ENCODE measurements at regions not wholly inside any gene's neighbourhood (a gene's known extent, or its start where the extent isn't known, plus 50 kb on each side); places are given as distances from the start of the nearest gene placed in this dataset.

DNA sequence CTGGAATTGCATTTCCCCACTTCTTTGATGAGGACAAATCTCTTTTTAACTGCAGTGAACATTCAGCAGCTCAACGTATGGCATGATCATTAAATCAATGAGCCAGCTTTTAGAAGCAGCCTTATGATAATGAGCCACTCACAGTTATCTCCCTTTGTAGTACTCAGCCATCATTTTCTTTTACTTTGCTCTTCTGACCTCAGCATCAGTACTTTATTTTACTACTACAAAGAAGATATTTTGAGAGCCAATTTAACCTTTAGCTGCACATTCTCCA lies 250.0 kb upstream of the CLEC14A start:
- no peak for DNase-seq
- no peaks in the 10 kb centered on the region for H3K4me1 ChIP-seq (ENCODE audit: control insufficient read depth, insufficient read depth, low read length)
- no peak overlapping the region for H3K4me3 ChIP-seq (ENCODE audit: low read length)
- 33% methylated on average over 1 of the region's 1 CpG for WGBS (ENCODE audit: insufficient coverage)
- H3K27ac ChIP-seq (ENCODE audit: low read length): no peak overlapping the region
- H3K27me3 ChIP-seq (ENCODE audit: control insufficient read depth, insufficient read depth, low read length): no peaks in the 10 kb centered on the region
- no peaks in the 10 kb centered on the region for H3K36me3 ChIP-seq (ENCODE audit: control insufficient read depth, insufficient read depth, low read length)
- H3K9me3 ChIP-seq (replicated peaks; ENCODE audit: control insufficient read depth, low read depth, low read length): no peaks in the 10 kb centered on the region

DNA sequence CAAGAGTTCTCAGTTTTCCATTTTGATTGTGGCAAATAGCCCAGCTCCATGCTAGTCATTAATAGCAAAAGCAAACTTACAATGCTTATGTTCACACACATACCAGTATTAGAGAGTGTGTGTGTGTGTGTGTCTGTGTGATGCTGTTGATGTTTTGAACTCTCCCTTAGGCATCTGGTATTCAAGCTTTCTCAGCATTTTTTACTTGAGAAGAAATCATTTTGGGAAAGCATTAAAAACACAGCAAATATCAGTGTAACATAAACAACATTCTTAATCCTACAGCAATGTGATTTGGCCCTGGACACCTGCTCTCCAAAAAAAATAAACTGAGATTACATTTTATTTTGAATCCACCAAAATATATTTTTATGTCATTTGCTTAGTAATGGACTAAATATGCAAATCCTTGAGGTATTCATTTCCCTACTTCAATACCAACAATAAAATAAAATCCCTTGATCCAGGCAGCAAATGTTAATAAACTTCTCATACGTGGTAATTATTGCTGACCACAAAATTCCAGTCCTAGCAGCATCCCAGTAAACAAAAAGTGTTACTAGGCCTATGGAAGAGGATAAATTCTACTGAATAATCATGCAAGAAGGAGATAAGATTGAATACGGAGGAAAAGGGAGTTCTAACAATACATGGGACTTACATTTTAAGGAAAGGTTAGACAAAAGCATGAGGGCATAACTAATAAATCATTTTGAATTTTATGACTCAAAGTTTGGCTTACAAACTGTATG lies 249.5 kb upstream of the CLEC14A start:
- Histone ChIP-seq H3K4me1 (ENCODE audit: control insufficient read depth, insufficient read depth, low read length) (no peaks in the 10 kb centered on the region), H3K27ac (ENCODE audit: low read length) (no peak overlapping the region), H3K9me3 (replicated peaks; ENCODE audit: control insufficient read depth, low read depth, low read length) (no peaks in the 10 kb centered on the region), H3K27me3 (ENCODE audit: control insufficient read depth, insufficient read depth, low read length) (no peaks in the 10 kb centered on the region), H3K4me3 (ENCODE audit: low read length) (no peak overlapping the region), H3K36me3 (ENCODE audit: control insufficient read depth, insufficient read depth, low read length) (no peaks in the 10 kb centered on the region)
- WGBS (ENCODE audit: insufficient coverage): no CpG with 5 or more reads among the region's 2 CpGs
- DNase-seq: peak; percentile 8

DNA sequence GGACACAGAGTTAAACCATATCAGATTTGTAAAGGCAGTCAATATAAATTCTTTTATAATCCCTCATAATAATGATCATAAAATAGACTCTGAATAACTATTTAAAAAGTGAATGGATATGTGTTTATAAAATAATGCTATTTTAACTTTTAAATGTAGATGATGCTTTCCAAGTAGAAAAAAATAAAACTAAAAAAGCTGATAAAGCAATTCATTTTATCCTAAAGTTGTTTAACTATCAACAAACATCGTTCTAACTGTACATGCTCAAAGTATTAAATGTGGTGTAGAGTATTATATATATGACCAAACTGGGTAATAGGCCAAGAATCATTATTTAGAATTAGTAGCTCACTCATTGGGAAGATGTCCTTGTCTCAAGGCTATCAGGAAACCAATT lies 248.3 kb upstream of the CLEC14A start:
- Histone ChIP-seq H3K36me3 (ENCODE audit: control insufficient read depth, insufficient read depth, low read length) (no peaks in the 10 kb centered on the region), H3K4me3 (ENCODE audit: low read length) (no peak overlapping the region), H3K9me3 (replicated peaks; ENCODE audit: control insufficient read depth, low read depth, low read length) (no peaks in the 10 kb centered on the region), H3K27ac (ENCODE audit: low read length) (no peak overlapping the region), H3K27me3 (ENCODE audit: control insufficient read depth, insufficient read depth, low read length) (no peaks in the 10 kb centered on the region), H3K4me1 (ENCODE audit: control insufficient read depth, insufficient read depth, low read length) (no peaks in the 10 kb centered on the region)
- WGBS (ENCODE audit: insufficient coverage): no CpG with 5 or more reads among the region's 1 CpG
- DNase-seq: no peak

DNA sequence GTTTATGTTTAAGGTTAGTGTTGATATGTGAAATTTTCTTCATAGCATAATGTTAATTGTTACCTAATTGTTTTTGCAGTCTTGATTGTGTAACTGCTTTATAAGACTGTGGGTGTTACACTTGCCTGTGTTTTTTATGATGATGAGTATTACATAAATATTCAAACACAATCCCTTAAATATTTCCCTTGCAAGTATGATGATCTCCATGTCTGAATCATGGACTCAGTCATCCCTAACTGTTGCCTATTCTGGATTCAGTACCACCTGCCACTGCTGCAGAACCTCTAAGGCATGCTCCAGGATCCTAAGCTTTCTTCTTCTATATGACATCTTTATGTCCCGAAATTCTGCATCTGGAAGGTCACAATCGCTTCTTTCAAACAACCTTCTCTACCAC lies 246.3 kb upstream of the CLEC14A start:
- WGBS (ENCODE audit: insufficient coverage): no CpG with 5 or more reads among the region's 2 CpGs
- Histone ChIP-seq H3K4me1 (ENCODE audit: control insufficient read depth, insufficient read depth, low read length) (no peaks in the 10 kb centered on the region), H3K36me3 (ENCODE audit: control insufficient read depth, insufficient read depth, low read length) (no peaks in the 10 kb centered on the region), H3K9me3 (replicated peaks; ENCODE audit: control insufficient read depth, low read depth, low read length) (no peaks in the 10 kb centered on the region), H3K27me3 (ENCODE audit: control insufficient read depth, insufficient read depth, low read length) (no peaks in the 10 kb centered on the region), H3K4me3 (ENCODE audit: low read length) (no peak overlapping the region), H3K27ac (ENCODE audit: low read length) (no peak overlapping the region)
- no peak for DNase-seq

DNA sequence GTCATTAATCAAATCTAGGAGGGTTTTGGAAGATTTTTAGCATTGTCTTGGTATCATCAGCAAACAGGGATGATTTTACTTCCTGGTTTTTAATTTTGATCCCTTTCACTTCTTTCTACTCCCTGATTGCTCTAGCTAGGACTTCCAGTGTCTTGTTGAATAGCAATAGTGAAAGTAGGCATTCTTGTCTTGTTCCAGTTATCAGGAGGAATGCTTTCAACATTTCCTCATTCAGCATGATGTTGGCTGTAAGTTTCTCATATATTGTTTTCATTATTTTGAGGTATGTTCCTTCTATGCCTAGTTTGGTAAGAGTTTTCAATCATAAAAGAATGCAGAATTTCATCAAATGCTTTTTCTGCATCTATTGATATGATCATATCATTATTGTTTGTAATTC lies 244.2 kb upstream of the CLEC14A start:
- Histone ChIP-seq H3K4me1 (ENCODE audit: control insufficient read depth, insufficient read depth, low read length) (no peaks in the 10 kb centered on the region), H3K9me3 (replicated peaks; ENCODE audit: control insufficient read depth, low read depth, low read length) (no peaks in the 10 kb centered on the region), H3K4me3 (ENCODE audit: low read length) (no peak overlapping the region), H3K36me3 (ENCODE audit: control insufficient read depth, insufficient read depth, low read length) (no peaks in the 10 kb centered on the region), H3K27ac (ENCODE audit: low read length) (no peak overlapping the region), H3K27me3 (ENCODE audit: control insufficient read depth, insufficient read depth, low read length) (no peaks in the 10 kb centered on the region)
- no peak for DNase-seq

DNA sequence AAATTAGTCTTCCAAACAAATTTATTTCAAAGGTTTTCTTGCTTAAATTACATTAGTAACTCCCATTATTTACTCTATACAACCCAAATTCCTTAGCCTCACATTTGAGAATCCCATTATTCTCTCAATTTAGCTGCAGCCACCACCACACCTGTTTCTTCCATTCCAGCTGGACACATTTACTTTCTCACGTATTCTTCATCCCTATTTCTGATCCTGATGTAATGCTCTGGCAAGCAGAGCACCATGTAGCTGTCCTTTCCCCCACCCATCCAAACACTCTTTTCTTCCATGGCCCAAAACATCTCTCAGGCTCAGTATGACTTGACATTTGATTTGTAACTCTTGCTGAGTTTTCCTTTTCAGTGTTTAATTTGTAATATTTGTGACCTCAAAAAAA lies 240.2 kb upstream of the CLEC14A start:
- Histone ChIP-seq H3K4me1 (ENCODE audit: control insufficient read depth, insufficient read depth, low read length) (no peaks in the 10 kb centered on the region), H3K27ac (ENCODE audit: low read length) (no peak overlapping the region), H3K9me3 (replicated peaks; ENCODE audit: control insufficient read depth, low read depth, low read length) (peaks cover 2% of the 10 kb centered on the region), H3K36me3 (ENCODE audit: control insufficient read depth, insufficient read depth, low read length) (no peaks in the 10 kb centered on the region), H3K4me3 (ENCODE audit: low read length) (no peak overlapping the region), H3K27me3 (ENCODE audit: control insufficient read depth, insufficient read depth, low read length) (no peaks in the 10 kb centered on the region)
- 27% methylated on average over 1 of the region's 1 CpG for WGBS (ENCODE audit: insufficient coverage)
- peak; percentile 64 for DNase-seq

DNA sequence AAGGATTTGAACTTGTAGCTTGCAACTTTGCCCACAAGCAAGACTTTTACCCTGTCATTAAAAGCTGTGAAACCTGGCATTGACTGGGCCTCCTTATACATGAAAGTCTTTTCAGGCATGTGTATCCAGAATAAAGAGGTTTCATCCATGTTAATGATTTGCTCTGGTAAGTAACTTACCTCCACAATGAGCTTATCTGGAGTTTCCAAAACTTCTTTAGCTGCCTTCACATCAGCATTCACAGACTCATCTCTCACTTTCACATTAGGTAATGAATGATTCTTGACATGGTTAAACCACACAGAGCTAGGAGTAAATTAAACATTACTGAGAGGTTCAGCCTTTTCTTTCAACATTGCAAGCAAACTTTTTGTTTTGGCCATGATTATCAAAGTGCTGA lies 234.4 kb upstream of the CLEC14A start:
- no peak for DNase-seq
- no peak overlapping the region for H3K4me3 ChIP-seq (ENCODE audit: low read length)

DNA sequence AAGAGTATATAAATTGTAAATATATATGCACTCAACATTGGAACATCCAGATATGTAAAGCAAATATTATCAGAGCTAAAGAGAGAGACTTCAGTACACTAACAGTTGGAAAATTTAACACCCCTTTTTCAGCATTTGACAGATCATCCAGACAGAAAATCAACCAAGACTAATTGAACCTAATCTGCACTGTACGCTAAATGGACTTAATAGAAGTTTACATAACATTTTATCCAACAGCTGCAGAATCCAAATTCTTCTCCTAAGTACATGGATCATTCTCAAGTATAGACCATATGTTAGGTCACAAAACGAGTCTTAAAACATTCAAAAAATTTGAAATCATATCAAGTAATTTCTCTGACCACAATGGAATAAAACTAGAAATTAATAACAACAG lies 229.1 kb upstream of the CLEC14A start:
- DNase-seq: peak; percentile 21

More for the DNA sequence above, 234.4 kb upstream of the CLEC14A start:
- Histone ChIP-seq H3K9me3 (replicated peaks; ENCODE audit: control insufficient read depth, low read depth, low read length) (peaks cover 2% of the 10 kb centered on the region), H3K36me3 (ENCODE audit: control insufficient read depth, insufficient read depth, low read length) (no peaks in the 10 kb centered on the region), H3K4me1 (ENCODE audit: control insufficient read depth, insufficient read depth, low read length) (no peaks in the 10 kb centered on the region), H3K27me3 (ENCODE audit: control insufficient read depth, insufficient read depth, low read length) (no peaks in the 10 kb centered on the region), H3K27ac (ENCODE audit: low read length) (no peak overlapping the region)

DNA sequence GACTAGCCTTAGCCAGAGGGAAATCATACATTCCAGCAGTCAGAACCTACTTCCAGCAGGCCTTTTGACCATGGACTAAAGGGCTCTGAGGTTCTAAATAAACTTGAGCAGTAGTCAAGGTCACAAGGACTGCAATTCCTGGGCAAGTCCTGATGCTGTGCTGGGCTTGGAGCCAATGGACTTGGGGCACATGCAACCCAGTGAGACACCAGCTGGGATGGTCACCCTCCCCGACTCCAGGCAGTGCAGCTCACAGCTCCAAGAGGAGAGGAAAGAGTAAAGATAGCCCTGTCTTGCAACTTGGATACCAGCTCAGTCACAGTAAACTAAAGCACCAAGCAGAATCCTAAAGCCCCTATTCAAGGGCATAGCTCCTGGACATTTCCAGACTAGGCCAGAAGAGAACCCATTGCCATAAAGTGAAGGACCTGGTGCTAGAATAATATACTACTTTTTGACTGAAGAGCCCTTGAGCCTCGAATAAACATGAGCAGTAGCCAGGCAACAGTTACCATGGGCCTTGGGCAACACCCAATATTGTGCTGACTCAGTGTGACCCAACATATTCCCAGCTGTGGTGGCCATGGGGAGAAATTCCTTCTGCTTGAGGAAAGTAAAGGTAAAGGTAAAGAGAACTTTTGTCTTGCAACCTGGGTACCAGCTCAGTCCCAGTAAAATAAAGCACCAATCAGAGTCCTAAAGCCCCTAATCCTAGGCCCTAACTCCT lies 226.2 kb upstream of the CLEC14A start:
- Histone ChIP-seq H3K4me3 (ENCODE audit: low read length) (no peak overlapping the region), H3K4me1 (ENCODE audit: control insufficient read depth, insufficient read depth, low read length) (no peaks in the 10 kb centered on the region), H3K27me3 (ENCODE audit: control insufficient read depth, insufficient read depth, low read length) (no peaks in the 10 kb centered on the region), H3K9me3 (replicated peaks; ENCODE audit: control insufficient read depth, low read depth, low read length) (peaks cover 14% of the 10 kb centered on the region), H3K27ac (ENCODE audit: low read length) (no peak overlapping the region), H3K36me3 (ENCODE audit: control insufficient read depth, insufficient read depth, low read length) (no peaks in the 10 kb centered on the region)
- peak; percentile 6 for DNase-seq
- 72% methylated on average over 2 of the region's 2 CpGs for WGBS (ENCODE audit: insufficient coverage)

More for the DNA sequence above, 229.1 kb upstream of the CLEC14A start:
- WGBS (ENCODE audit: insufficient coverage): no CpG with 5 or more reads among the region's 2 CpGs
- H3K4me1 ChIP-seq (ENCODE audit: control insufficient read depth, insufficient read depth, low read length): no peaks in the 10 kb centered on the region
- peaks cover 5% of the 10 kb centered on the region for H3K9me3 ChIP-seq (replicated peaks; ENCODE audit: control insufficient read depth, low read depth, low read length)
- no peak overlapping the region for H3K27ac ChIP-seq (ENCODE audit: low read length)
- no peak overlapping the region for H3K4me3 ChIP-seq (ENCODE audit: low read length)
- no peaks in the 10 kb centered on the region for H3K36me3 ChIP-seq (ENCODE audit: control insufficient read depth, insufficient read depth, low read length)
- H3K27me3 ChIP-seq (ENCODE audit: control insufficient read depth, insufficient read depth, low read length): no peaks in the 10 kb centered on the region

DNA sequence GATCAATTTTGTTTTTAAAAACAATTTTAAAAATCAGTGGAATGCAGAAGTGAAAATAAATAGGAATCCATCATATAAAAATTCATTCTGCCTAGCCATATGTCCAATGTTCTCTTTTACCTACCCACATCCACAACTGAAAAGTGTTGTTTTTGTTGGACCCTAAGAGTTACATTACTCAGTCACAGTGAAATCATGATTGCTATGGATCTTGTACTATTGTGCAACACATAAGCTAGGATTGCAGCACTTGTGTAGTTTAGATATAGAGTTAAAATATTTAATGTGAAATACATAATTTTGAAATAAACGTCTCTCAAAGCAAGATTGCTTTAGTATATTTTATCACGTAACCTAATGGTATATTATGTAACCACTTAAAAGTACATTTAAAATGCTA lies 213.3 kb upstream of the CLEC14A start:
- H3K4me1 ChIP-seq (ENCODE audit: control insufficient read depth, insufficient read depth, low read length): no peaks in the 10 kb centered on the region
- WGBS (ENCODE audit: insufficient coverage): no CpG with 5 or more reads among the region's 2 CpGs
- H3K27ac ChIP-seq (ENCODE audit: low read length): no peak overlapping the region
- peaks cover 4% of the 10 kb centered on the region for H3K9me3 ChIP-seq (replicated peaks; ENCODE audit: control insufficient read depth, low read depth, low read length)
- H3K27me3 ChIP-seq (ENCODE audit: control insufficient read depth, insufficient read depth, low read length): no peaks in the 10 kb centered on the region
- no peak overlapping the region for H3K4me3 ChIP-seq (ENCODE audit: low read length)
- DNase-seq: no peak
- H3K36me3 ChIP-seq (ENCODE audit: control insufficient read depth, insufficient read depth, low read length): no peaks in the 10 kb centered on the region

DNA sequence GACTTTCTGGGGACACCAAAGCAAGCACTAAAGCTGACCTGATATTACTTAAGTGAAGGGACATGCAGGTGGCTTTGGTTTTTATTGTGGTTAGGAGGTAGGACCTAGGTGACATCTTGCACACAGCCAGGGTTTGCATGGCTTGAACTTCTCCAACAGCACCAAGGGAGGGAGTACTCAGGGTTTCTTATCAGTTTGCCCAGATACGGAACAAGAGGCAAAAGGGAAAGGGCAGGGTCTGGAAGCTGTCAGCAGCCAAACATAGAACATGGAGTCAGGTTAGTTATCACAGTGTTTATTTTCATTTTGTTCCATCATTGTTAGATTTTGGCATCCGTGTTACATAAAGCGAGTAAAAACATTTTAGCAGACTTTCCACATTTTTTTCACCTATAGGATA lies 186.3 kb upstream of the CLEC14A start:
- WGBS (ENCODE audit: insufficient coverage): no CpG with 5 or more reads among the region's 3 CpGs

More for the DNA sequence above, 186.3 kb upstream of the CLEC14A start:
- no peaks in the 10 kb centered on the region for H3K36me3 ChIP-seq (ENCODE audit: control insufficient read depth, insufficient read depth, low read length)
- H3K9me3 ChIP-seq (replicated peaks; ENCODE audit: control insufficient read depth, low read depth, low read length): peaks cover 11% of the 10 kb centered on the region
- H3K27ac ChIP-seq (ENCODE audit: low read length): no peak overlapping the region
- DNase-seq: no peak
- no peak overlapping the region for H3K4me3 ChIP-seq (ENCODE audit: low read length)
- no peaks in the 10 kb centered on the region for H3K27me3 ChIP-seq (ENCODE audit: control insufficient read depth, insufficient read depth, low read length)
- no peaks in the 10 kb centered on the region for H3K4me1 ChIP-seq (ENCODE audit: control insufficient read depth, insufficient read depth, low read length)
